Neuronal stem cell (in vitro differentiated cells): ENCODE measurements at regions not wholly inside any gene's neighbourhood (a gene's known extent, or its start where the extent isn't known, plus 50 kb on each side); places are given as distances from the start of the nearest gene placed in this dataset.
A peak's percentile ranks its signal among the peaks of the same experiment; 100 is the strongest.

Source experiments
- DNase-seq: peaks from one replicate; pipeline ENCODE4 v3.0.0-alpha.2; 2013; ENCODE audit warnings: low spot score
- H2AFZ ChIP-seq: one replicate; pipeline ENCODE4 v1.6.1; 2013; ENCODE audit warnings: mild to moderate bottlenecking, low read length, inconsistent platforms
- H2AK5ac ChIP-seq: 2 replicates; pipeline ENCODE4 v1.6.1; 2013; ENCODE audit warnings: low read depth, mild to moderate bottlenecking, inconsistent platforms, low read length, moderate library complexity, mixed read lengths
- H2BK120ac ChIP-seq: 2 replicates; pipeline ENCODE4 v1.6.1; 2013; ENCODE audit warnings: low read depth, mild to moderate bottlenecking, inconsistent platforms, low read length, moderate library complexity, mixed read lengths
- H2BK12ac ChIP-seq: one replicate; pipeline ENCODE4 v1.6.1; 2013; ENCODE audit warnings: low read length, inconsistent platforms
- H2BK15ac ChIP-seq: 2 replicates; pipeline ENCODE4 v1.6.1; 2013; ENCODE audit warnings: mild to moderate bottlenecking, low read length, inconsistent platforms, mixed read lengths
- H2BK5ac ChIP-seq: one replicate; pipeline ENCODE4 v1.6.1; 2013; ENCODE audit warnings: inconsistent platforms, mild to moderate bottlenecking, low read length, moderate library complexity
- H3K14ac ChIP-seq: one replicate; pipeline ENCODE4 v1.6.1; 2013; ENCODE audit warnings: low read length, inconsistent platforms
- H3K18ac ChIP-seq: 2 replicates; pipeline ENCODE4 v1.6.1; 2013; ENCODE audit warnings: low read length, inconsistent platforms
- H3K23ac ChIP-seq: 2 replicates; pipeline ENCODE4 v1.6.1; 2013; ENCODE audit warnings: low read depth, mild to moderate bottlenecking, mixed read lengths, low read length, inconsistent platforms; ENCODE audit not compliant: poor library complexity
- H3K27ac ChIP-seq: replicated peaks from 3 replicates; pipeline ENCODE4 v1.5.1; 2013; ENCODE audit warnings: low read length, inconsistent platforms
- H3K27me3 ChIP-seq, 3 experiments: 2 replicates each; pipeline ENCODE4 v1.6.1; 2013; ENCODE audit warnings: low read length in 3 of 3, mild to moderate bottlenecking in 2 of 3, inconsistent platforms in 1 of 3, low read depth in 1 of 3, mixed read lengths in 1 of 3, moderate library complexity in 1 of 3; ENCODE audit not compliant: control insufficient read depth in 3 of 3, insufficient read depth in 3 of 3
- H3K36me3 ChIP-seq, 2 donors: replicated peaks in 1 of 2; 2 replicates each; pipeline ENCODE4 v1.6.1; 2013; ENCODE audit warnings: low read length in 2 of 2; ENCODE audit not compliant: control insufficient read depth in 2 of 2, insufficient read depth in 2 of 2
- H3K4ac ChIP-seq: 2 replicates; pipeline ENCODE4 v1.6.1; 2013; ENCODE audit warnings: inconsistent platforms, mild to moderate bottlenecking, low read length, moderate library complexity
- H3K4me1 ChIP-seq, 2 donors: 1 replicate in 1 of 2; 2 replicates in 1 of 2; pipeline ENCODE4 v1.6.1; 2013; ENCODE audit warnings: low read length in 2 of 2, low read depth in 1 of 2; ENCODE audit not compliant: control insufficient read depth in 2 of 2, insufficient read depth in 1 of 2
- H3K4me2 ChIP-seq: one replicate; pipeline ENCODE4 v1.6.1; 2013; ENCODE audit warnings: mild to moderate bottlenecking, low read length, inconsistent platforms; ENCODE audit not compliant: insufficient read depth, poor library complexity, severe bottlenecking
- H3K4me3 ChIP-seq, 2 donors: 2 replicates each; pipeline ENCODE4 v1.5.1; 2013; ENCODE audit warnings: low read length in 2 of 2, mild to moderate bottlenecking in 2 of 2, inconsistent platforms in 1 of 2, moderate library complexity in 1 of 2
- H3K79me1 ChIP-seq: one replicate; pipeline ENCODE4 v1.6.1; 2013; ENCODE audit warnings: low read depth, mild to moderate bottlenecking, inconsistent platforms, low read length, moderate library complexity
- H3K9ac ChIP-seq: one replicate; pipeline ENCODE4 v1.6.1; 2013; ENCODE audit warnings: mild to moderate bottlenecking, low read depth, low read length, inconsistent platforms; ENCODE audit not compliant: poor library complexity
- H3K9me3 ChIP-seq, 2 donors: replicated peaks in 1 of 2; 2 replicates each; pipeline versions ENCODE3 to v1.6.1; 2013; ENCODE audit warnings: low read length in 2 of 2, mild to moderate bottlenecking in 2 of 2, inconsistent platforms in 1 of 2, low read depth in 1 of 2, mixed read lengths in 1 of 2, moderate library complexity in 1 of 2; ENCODE audit not compliant: control insufficient read depth in 2 of 2, insufficient read depth in 1 of 2
- H4K8ac ChIP-seq: one replicate; pipeline ENCODE4 v1.6.1; 2013; ENCODE audit warnings: low read depth, mild to moderate bottlenecking, inconsistent platforms, low read length, moderate library complexity
- H4K91ac ChIP-seq: one replicate; pipeline ENCODE4 v1.6.1; 2013; ENCODE audit warnings: low read length, low read depth, mild to moderate bottlenecking, inconsistent platforms; ENCODE audit not compliant: poor library complexity
- WGBS, 2 donors: extraction: QIAGEN DNeasy Blood & Tissue Kit; methylation state at CpG; one replicate each; pipeline ENCODE4 v1.1.7; 2013; ENCODE audit warnings: missing lambda C conversion rate in 2 of 2, mixed read lengths in 1 of 2; ENCODE audit not compliant: insufficient read length in 2 of 2, insufficient replicate concordance in 1 of 2; ENCODE audit errors: extremely low coverage in 2 of 2; 5-methylcytosine and 5-hydroxymethylcytosine counted together

DNA sequence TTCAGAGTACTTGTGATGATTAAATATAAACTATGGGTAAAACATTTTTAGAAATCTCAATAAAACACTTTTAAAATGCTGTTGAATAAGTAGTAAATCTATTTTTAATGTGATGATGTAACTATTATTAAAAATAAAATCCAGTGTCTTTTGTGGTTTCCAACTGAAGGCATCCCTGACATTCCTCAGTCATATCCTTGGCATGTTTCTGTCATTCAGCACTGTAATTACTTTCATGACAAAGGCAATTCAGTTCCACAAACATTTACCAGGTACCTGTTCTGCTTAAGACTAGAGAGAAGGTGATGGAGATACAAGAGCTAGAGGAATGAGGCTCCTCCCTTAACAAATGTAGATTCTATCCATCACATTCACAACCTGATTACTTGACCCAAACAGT, 518.7 kb upstream of the MAP3K7 start:
- H4K8ac ChIP-seq: no peak overlapping the region
- no peak overlapping the region for H3K27ac ChIP-seq
- no peaks in the 10 kb centered on the region for H3K79me1 ChIP-seq
- no peaks in the 10 kb centered on the region for H3K27me3 ChIP-seq
- H3K18ac ChIP-seq: no peak overlapping the region
- H3K36me3 ChIP-seq: no peaks in the 10 kb centered on the region
- H3K4ac ChIP-seq: no peak overlapping the region
- H3K4me2 ChIP-seq: no peak overlapping the region
- no peak overlapping the region for H2BK5ac ChIP-seq
- no peak overlapping the region for H2BK120ac ChIP-seq
- H2AK5ac ChIP-seq: no peak overlapping the region
- H3K9me3 ChIP-seq: no peaks in the 10 kb centered on the region
- H3K23ac ChIP-seq: no peak overlapping the region
- H2BK12ac ChIP-seq: no peak overlapping the region
- no peak overlapping the region for H2AFZ ChIP-seq
- H4K91ac ChIP-seq: no peak overlapping the region
- no peak overlapping the region for H3K9ac ChIP-seq
- no peaks in the 10 kb centered on the region for H3K4me1 ChIP-seq
- H3K14ac ChIP-seq: no peak overlapping the region
- no peak overlapping the region for H2BK15ac ChIP-seq
- DNase-seq: no peak
- no peak overlapping the region for H3K4me3 ChIP-seq

DNA sequence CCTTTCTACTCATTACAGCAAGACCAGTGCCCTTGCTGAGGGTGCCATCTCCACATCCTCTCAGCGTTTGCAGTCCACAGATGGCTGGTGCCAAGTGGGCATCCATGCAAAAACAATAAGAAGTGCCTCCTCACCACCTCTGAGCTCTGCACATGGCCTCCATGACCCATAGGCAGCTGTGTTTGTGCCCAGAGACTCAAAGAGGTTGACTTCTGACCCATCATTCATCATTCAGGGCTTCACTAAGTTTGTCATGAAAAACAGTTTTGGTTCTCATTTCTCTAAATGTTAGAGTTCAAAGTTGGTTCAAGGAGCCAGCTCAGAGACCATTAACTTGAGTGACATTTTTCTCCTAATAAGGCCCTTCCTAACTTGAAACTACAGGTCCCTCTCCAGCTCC, 512.6 kb upstream of the MAP3K7 start:
- Histone ChIP-seq H3K27ac (no peak overlapping the region), H3K36me3 (no peaks in the 10 kb centered on the region), H3K18ac (peak overlapping the region; percentile 15), H3K14ac (no peak overlapping the region), H4K8ac (no peak overlapping the region), H3K4me3 (no peak overlapping the region), H3K4ac (no peak overlapping the region), H2BK15ac (no peak overlapping the region), H2BK12ac (no peak overlapping the region), H2AFZ (no peak overlapping the region), H3K27me3 (no peaks in the 10 kb centered on the region), H3K9me3 (no peaks in the 10 kb centered on the region), H3K4me2 (no peak overlapping the region), H3K9ac (no peak overlapping the region), H3K79me1 (no peaks in the 10 kb centered on the region), H2BK5ac (no peak overlapping the region), H2BK120ac (no peak overlapping the region), H3K23ac (no peak overlapping the region), H3K4me1 (no peaks in the 10 kb centered on the region), H2AK5ac (no peak overlapping the region), H4K91ac (no peak overlapping the region)
- no CpG with 5 or more reads among the region's 1 CpG for WGBS, 2 donors
- DNase-seq: no peak

- no peak overlapping the region for H3K4me3 ChIP-seq
Observed at GRCh38 chr6:91098006-91098405, 511.1 kb upstream of the MAP3K7 start.

DNA sequence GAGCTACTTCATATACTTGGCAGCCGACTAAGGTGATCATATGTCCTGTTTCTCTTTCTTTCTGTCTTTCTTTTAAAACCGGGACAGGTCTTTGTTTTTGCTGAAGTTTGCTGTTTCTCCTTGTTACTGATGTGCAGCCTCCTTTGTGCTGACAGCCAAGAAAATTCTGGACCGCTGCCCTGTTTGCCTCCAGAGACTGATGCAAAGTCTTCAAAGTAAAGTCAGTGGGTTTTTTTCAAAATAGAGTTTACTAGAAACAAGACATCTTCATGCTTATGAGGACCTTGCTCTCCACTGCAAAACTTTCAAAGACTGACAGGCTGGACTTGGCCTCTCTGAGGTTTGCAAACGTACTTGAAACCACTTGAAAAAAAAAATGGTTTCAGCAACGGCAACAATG, 510.5 kb upstream of the MAP3K7 start:
- no peak overlapping the region for H2AFZ ChIP-seq
- no peak overlapping the region for H3K4me2 ChIP-seq
- H2AK5ac ChIP-seq: no peak overlapping the region
- no peak overlapping the region for H3K18ac ChIP-seq
- no CpG with 5 or more reads among the region's 5 CpGs for WGBS, 2 donors
- H3K27me3 ChIP-seq: no peaks in the 10 kb centered on the region
- no peak overlapping the region for H4K8ac ChIP-seq
- no peak for DNase-seq
- no peak overlapping the region for H3K27ac ChIP-seq
- no peaks in the 10 kb centered on the region for H3K4me1 ChIP-seq
- no peaks in the 10 kb centered on the region for H3K9me3 ChIP-seq
- no peak overlapping the region for H3K4ac ChIP-seq
- no peak overlapping the region for H2BK5ac ChIP-seq
- no peak overlapping the region for H2BK15ac ChIP-seq
- no peak overlapping the region for H3K14ac ChIP-seq
- H3K36me3 ChIP-seq: no peaks in the 10 kb centered on the region
- H2BK120ac ChIP-seq: no peak overlapping the region
- no peaks in the 10 kb centered on the region for H3K79me1 ChIP-seq
- no peak overlapping the region for H3K9ac ChIP-seq
- no peak overlapping the region for H4K91ac ChIP-seq
- H3K4me3 ChIP-seq: no peak overlapping the region
- H2BK12ac ChIP-seq: no peak overlapping the region
- no peak overlapping the region for H3K23ac ChIP-seq

More at GRCh38 chr6:91098006-91098405, 511.1 kb upstream of the MAP3K7 start:
- Histone ChIP-seq H2BK12ac (no peak overlapping the region), H3K79me1 (no peaks in the 10 kb centered on the region), H3K23ac (no peak overlapping the region), H3K4me1 (no peaks in the 10 kb centered on the region), H3K9me3 (no peaks in the 10 kb centered on the region), H3K18ac (no peak overlapping the region), H4K91ac (no peak overlapping the region), H3K27me3 (no peaks in the 10 kb centered on the region), H3K27ac (no peak overlapping the region), H3K4ac (no peak overlapping the region), H2AFZ (no peak overlapping the region), H3K9ac (no peak overlapping the region), H3K14ac (no peak overlapping the region), H2BK15ac (no peak overlapping the region), H3K4me2 (no peak overlapping the region), H2AK5ac (no peak overlapping the region), H4K8ac (no peak overlapping the region), H2BK120ac (no peak overlapping the region), H3K36me3 (no peaks in the 10 kb centered on the region), H2BK5ac (no peak overlapping the region)
- DNase-seq: no peak
- no CpG with 5 or more reads among the region's 5 CpGs for WGBS, 2 donors
